ENCODE measurements at regions not wholly inside any gene's neighbourhood (a gene's known extent, or its start where the extent isn't known, plus 50 kb on each side); places are given as distances from the start of the nearest gene placed in this dataset.

DNA sequence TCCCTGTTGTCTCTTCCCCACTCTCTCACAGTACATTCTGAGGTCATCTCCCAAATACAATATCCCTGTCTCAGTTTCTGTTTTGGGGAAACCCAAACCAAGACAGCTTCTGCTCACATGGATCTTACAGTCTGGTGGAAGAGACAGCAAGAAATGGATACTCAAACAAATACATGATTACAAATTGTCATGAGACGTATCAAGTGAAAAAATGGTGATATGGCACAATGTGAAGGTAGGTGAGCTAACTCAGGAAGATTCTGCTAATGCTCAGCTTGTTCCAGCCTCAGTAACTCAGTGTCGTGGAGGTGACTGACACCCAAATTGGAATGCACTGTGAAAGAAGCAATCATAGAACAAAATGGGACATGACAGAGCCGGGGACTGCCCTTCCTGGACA is 68.3 kb downstream of the CHST1 start:
- WGBS: 67% methylated on average over 3 of the region's 3 CpGs
- DNase-seq: no peak
- no peak overlapping the region for H3K4me2 ChIP-seq (ENCODE audit: low read length, poor library complexity, severe bottlenecking)

GRCh38 chr11:45596571-45596970 is 68.9 kb downstream of the CHST1 start:
- Histone ChIP-seq H3K23ac (ENCODE audit: low read length in 2 of 2) (no peak overlapping the region), H3K9ac (ENCODE audit: low read length) (no peak overlapping the region)
- 73% methylated on average over 6 of the region's 6 CpGs for WGBS

More for the DNA sequence above, 68.3 kb downstream of the CHST1 start:
- Histone ChIP-seq H3K9ac (ENCODE audit: low read length) (no peak overlapping the region), H2BK120ac (ENCODE audit: low read depth, low read length) (no peak overlapping the region), H3K79me1 (replicated peaks; ENCODE audit: low read length, poor library complexity, severe bottlenecking) (no peaks in the 10 kb centered on the region), H4K8ac (ENCODE audit: low read length) (no peak overlapping the region), H3K23ac (ENCODE audit: low read length in 2 of 2) (no peak overlapping the region), H3K27me3 (ENCODE audit: control insufficient read depth in 1 of 2, insufficient read depth in 1 of 2, low read length in 2 of 2) (peaks cover 62 to 79% of the 10 kb centered on the region in 2 experiments), H3K14ac (ENCODE audit: low read length in 2 of 2) (no peak overlapping the region), H3K4me3 (ENCODE audit: insufficient read depth in 1 of 2, low read depth in 1 of 2, low read length in 2 of 2) (no peak overlapping the region), H3K27ac (ENCODE audit: low read length, poor library complexity, severe bottlenecking) (no peak overlapping the region), H2BK5ac (ENCODE audit: low read depth, low read length, poor library complexity, severe bottlenecking) (no peak overlapping the region), H2BK12ac (ENCODE audit: low read length in 2 of 2) (no peak overlapping the region), H3K18ac (ENCODE audit: low read depth in 1 of 2, low read length in 2 of 2) (no peak overlapping the region), H2AFZ (ENCODE audit: low read depth, low read length) (no peak overlapping the region), H4K91ac (ENCODE audit: low read length) (no peak overlapping the region), H2BK15ac (ENCODE audit: low read depth, poor library complexity, severe bottlenecking) (no peak overlapping the region), H3K36me3 (ENCODE audit: control insufficient read depth in 1 of 2, insufficient read depth in 2 of 2, low read depth in 1 of 2, low read length in 2 of 2) (no peaks in the 10 kb centered on the region), H2AK5ac (ENCODE audit: low read length, severe bottlenecking) (no peak overlapping the region), H3K4ac (ENCODE audit: low read depth in 1 of 2, low read length in 2 of 2) (no peak overlapping the region), H3K9me3 (ENCODE audit: control insufficient read depth, low read length) (no peaks in the 10 kb centered on the region), H3K4me1 (ENCODE audit: control insufficient read depth, insufficient read depth, low read depth, low read length) (no peaks in the 10 kb centered on the region)

GRCh38 chr11:45593992-45594391 is 71.4 kb downstream of the CHST1 start:
- no peak for DNase-seq
- H3K4me2 ChIP-seq (ENCODE audit: low read length, poor library complexity, severe bottlenecking): no peak overlapping the region
- H3K9ac ChIP-seq (ENCODE audit: low read length): no peak overlapping the region
- H2BK5ac ChIP-seq (ENCODE audit: low read depth, low read length, poor library complexity, severe bottlenecking): no peak overlapping the region
- H3K9me3 ChIP-seq (ENCODE audit: control insufficient read depth, low read length): no peaks in the 10 kb centered on the region
- no peak overlapping the region for H3K18ac ChIP-seq (ENCODE audit: low read depth in 1 of 2, low read length in 2 of 2)
- H2AK5ac ChIP-seq (ENCODE audit: low read length, severe bottlenecking): no peak overlapping the region
- H2AFZ ChIP-seq (ENCODE audit: low read depth, low read length): no peak overlapping the region
- H3K4ac ChIP-seq (ENCODE audit: low read depth in 1 of 2, low read length in 2 of 2): no peak overlapping the region
- H4K8ac ChIP-seq (ENCODE audit: low read length): no peak overlapping the region
- no peak overlapping the region for H3K23ac ChIP-seq (ENCODE audit: low read length in 2 of 2)
- WGBS: 93% methylated on average over 4 of the region's 4 CpGs
- H2BK12ac ChIP-seq (ENCODE audit: low read length in 2 of 2): no peak overlapping the region
- no peaks in the 10 kb centered on the region for H3K4me1 ChIP-seq (ENCODE audit: control insufficient read depth, insufficient read depth, low read depth, low read length)
- no peak overlapping the region for H2BK120ac ChIP-seq (ENCODE audit: low read depth, low read length)
- no peak overlapping the region for H3K27ac ChIP-seq (ENCODE audit: low read length, poor library complexity, severe bottlenecking)
- no peak overlapping the region for H4K91ac ChIP-seq (ENCODE audit: low read length)
- no peak overlapping the region for H3K14ac ChIP-seq (ENCODE audit: low read length in 2 of 2)
- no peaks in the 10 kb centered on the region for H3K79me1 ChIP-seq (replicated peaks; ENCODE audit: low read length, poor library complexity, severe bottlenecking)
- H3K4me3 ChIP-seq (ENCODE audit: insufficient read depth in 1 of 2, low read depth in 1 of 2, low read length in 2 of 2): no peak overlapping the region
- H3K27me3 ChIP-seq (ENCODE audit: control insufficient read depth in 1 of 2, insufficient read depth in 1 of 2, low read length in 2 of 2): peaks cover 67 to 78% of the 10 kb centered on the region in 2 experiments
- no peak overlapping the region for H2BK15ac ChIP-seq (ENCODE audit: low read depth, poor library complexity, severe bottlenecking)
- H3K36me3 ChIP-seq (ENCODE audit: control insufficient read depth in 1 of 2, insufficient read depth in 2 of 2, low read depth in 1 of 2, low read length in 2 of 2): no peaks in the 10 kb centered on the region

More at GRCh38 chr11:45596571-45596970, 68.9 kb downstream of the CHST1 start:
- no peak overlapping the region for H2BK120ac ChIP-seq (ENCODE audit: low read depth, low read length)
- no peak overlapping the region for H2BK12ac ChIP-seq (ENCODE audit: low read length in 2 of 2)
- H3K36me3 ChIP-seq (ENCODE audit: control insufficient read depth in 1 of 2, insufficient read depth in 2 of 2, low read depth in 1 of 2, low read length in 2 of 2): no peaks in the 10 kb centered on the region
- peaks cover 66 to 84% of the 10 kb centered on the region in 2 experiments for H3K27me3 ChIP-seq (ENCODE audit: control insufficient read depth in 1 of 2, insufficient read depth in 1 of 2, low read length in 2 of 2)
- H3K4me2 ChIP-seq (ENCODE audit: low read length, poor library complexity, severe bottlenecking): no peak overlapping the region
- H3K27ac ChIP-seq (ENCODE audit: low read length, poor library complexity, severe bottlenecking): no peak overlapping the region
- no peak for DNase-seq
- no peak overlapping the region for H2AFZ ChIP-seq (ENCODE audit: low read depth, low read length)
- H3K79me1 ChIP-seq (replicated peaks; ENCODE audit: low read length, poor library complexity, severe bottlenecking): no peaks in the 10 kb centered on the region
- no peak overlapping the region for H3K14ac ChIP-seq (ENCODE audit: low read length in 2 of 2)
- H4K91ac ChIP-seq (ENCODE audit: low read length): no peak overlapping the region
- no peak overlapping the region for H3K4me3 ChIP-seq (ENCODE audit: insufficient read depth in 1 of 2, low read depth in 1 of 2, low read length in 2 of 2)
- H4K8ac ChIP-seq (ENCODE audit: low read length): no peak overlapping the region
- H3K9me3 ChIP-seq (ENCODE audit: control insufficient read depth, low read length): no peaks in the 10 kb centered on the region
- no peaks in the 10 kb centered on the region for H3K4me1 ChIP-seq (ENCODE audit: control insufficient read depth, insufficient read depth, low read depth, low read length)
- no peak overlapping the region for H3K4ac ChIP-seq (ENCODE audit: low read depth in 1 of 2, low read length in 2 of 2)
- H2AK5ac ChIP-seq (ENCODE audit: low read length, severe bottlenecking): no peak overlapping the region
- no peak overlapping the region for H3K18ac ChIP-seq (ENCODE audit: low read depth in 1 of 2, low read length in 2 of 2)
- no peak overlapping the region for H2BK15ac ChIP-seq (ENCODE audit: low read depth, poor library complexity, severe bottlenecking)
- H2BK5ac ChIP-seq (ENCODE audit: low read depth, low read length, poor library complexity, severe bottlenecking): no peak overlapping the region

- Histone ChIP-seq H2AK5ac (ENCODE audit: low read length, severe bottlenecking) (no peak overlapping the region), H2BK120ac (ENCODE audit: low read depth, low read length) (no peak overlapping the region), H3K4me3 (ENCODE audit: insufficient read depth in 1 of 2, low read depth in 1 of 2, low read length in 2 of 2) (no peak overlapping the region), H3K4ac (ENCODE audit: low read depth in 1 of 2, low read length in 2 of 2) (no peak overlapping the region), H2BK5ac (ENCODE audit: low read depth, low read length, poor library complexity, severe bottlenecking) (no peak overlapping the region), H3K79me1 (replicated peaks; ENCODE audit: low read length, poor library complexity, severe bottlenecking) (no peaks in the 10 kb centered on the region), H3K27me3 (ENCODE audit: control insufficient read depth in 1 of 2, insufficient read depth in 1 of 2, low read length in 2 of 2) (peaks cover 70 to 78% of the 10 kb centered on the region in 2 experiments), H2BK12ac (ENCODE audit: low read length in 2 of 2) (no peak overlapping the region), H3K9ac (ENCODE audit: low read length) (no peak overlapping the region), H3K36me3 (ENCODE audit: control insufficient read depth in 1 of 2, insufficient read depth in 2 of 2, low read depth in 1 of 2, low read length in 2 of 2) (no peaks in the 10 kb centered on the region), H3K9me3 (ENCODE audit: control insufficient read depth, low read length) (no peaks in the 10 kb centered on the region), H2AFZ (ENCODE audit: low read depth, low read length) (no peak overlapping the region), H3K14ac (ENCODE audit: low read length in 2 of 2) (no peak overlapping the region), H3K18ac (ENCODE audit: low read depth in 1 of 2, low read length in 2 of 2) (no peak overlapping the region), H2BK15ac (ENCODE audit: low read depth, poor library complexity, severe bottlenecking) (no peak overlapping the region), H3K4me2 (ENCODE audit: low read length, poor library complexity, severe bottlenecking) (no peak overlapping the region), H3K4me1 (ENCODE audit: control insufficient read depth, insufficient read depth, low read depth, low read length) (no peaks in the 10 kb centered on the region), H3K23ac (ENCODE audit: low read length in 2 of 2) (no peak overlapping the region), H3K27ac (ENCODE audit: low read length, poor library complexity, severe bottlenecking) (no peak overlapping the region), H4K8ac (ENCODE audit: low read length) (no peak overlapping the region), H4K91ac (ENCODE audit: low read length) (no peak overlapping the region)
- WGBS: 77% methylated on average over 5 of the region's 6 CpGs
- DNase-seq: no peak
Measured at GRCh38 chr11:45592636-45593035, 72.8 kb downstream of the CHST1 start.
